ENCODE measurements at regions not wholly inside any gene's neighbourhood (a gene's known extent, or its start where the extent isn't known, plus 50 kb on each side); places are given as distances from the start of the nearest gene placed in this dataset.

GRCh38 chr5:87826507-87826906, 413.8 kb upstream of the CCNH start:
- peak overlapping the region in 1 of 2 experiments; percentile 50; a peak in 2 of 4 replicates for H3K27ac ChIP-seq (ENCODE audit: low read depth in 2 of 2, low read length in 1 of 2)
- no peak for DNase-seq
- no peaks in the 10 kb centered on the region for H3F3A ChIP-seq (replicated peaks; ENCODE audit: insufficient read depth)
- H3K9me2 ChIP-seq: no peaks in the 10 kb centered on the region
- H3K9ac ChIP-seq: no peak overlapping the region
- peaks cover 0 to 19% of the 10 kb centered on the region in 2 experiments; a peak in 1 of 4 replicates for H3K4me1 ChIP-seq (ENCODE audit: control insufficient read depth in 1 of 2, insufficient read depth in 2 of 2, low read depth in 1 of 2, low read length in 1 of 2)
- TF ChIP-seq MEF2A (IDR thresholded peaks at IDR 0.05; ENCODE audit: borderline replicate concordance, low read depth) (no peak), PBX3 (IDR thresholded peaks at IDR 0.05) (no peak), GATA2 (CRISPR knock-in tag; IDR thresholded peaks at IDR 0.05) (peak; percentile 43; the same call in 1 of the 2 replicates), TEAD4 (IDR thresholded peaks at IDR 0.05; ENCODE audit: borderline replicate concordance, insufficient read depth) (no peak), GABPA (IDR thresholded peaks at IDR 0.05; ENCODE audit: low read depth) (no peak), CHD2 (IDR thresholded peaks at IDR 0.05; ENCODE audit: low read length, partially characterized antibody) (no peak), MXI1 (IDR thresholded peaks at IDR 0.05; ENCODE audit: low read depth, low read length) (no peak), POLR2AphosphoS5 (IDR thresholded peaks at IDR 0.05; ENCODE audit: low read depth, low read length) (no peak)
- H3K9me3 ChIP-seq: no peaks in the 10 kb centered on the region
- H3K27me3 ChIP-seq (ENCODE audit: insufficient read depth): no peaks in the 10 kb centered on the region
- H4K20me1 ChIP-seq (ENCODE audit: insufficient read depth): no peaks in the 10 kb centered on the region
- POLR2A ChIA-PET: no interaction called here
- CTCF ChIA-PET: interaction anchor here (0.7 to 2.0 kb wide), 5 partner anchors 10 to 1005 kb away, joined by 3 to 12 read pairs (median 3); no protein-coding TSS in a partner anchor
- H3K79me2 ChIP-seq (ENCODE audit: insufficient read depth): no peaks in the 10 kb centered on the region
- H2AFZ ChIP-seq (ENCODE audit: low read depth): no peak overlapping the region
- 4% methylated on average over 3 of the region's 3 CpGs for WGBS (ENCODE audit: low lambda C conversion rate)
- no peaks in the 10 kb centered on the region for H3K36me3 ChIP-seq (replicated peaks in 1 of 2; ENCODE audit: control insufficient read depth in 1 of 2, insufficient read depth in 2 of 2, low read length in 1 of 2)
- H3K4me2 ChIP-seq: no peak overlapping the region
- H3K4me3 ChIP-seq (ENCODE audit: low read depth in 2 of 2, low read length in 1 of 2): no peak overlapping the region

GRCh38 chr5:87825583-87825982, 412.9 kb upstream of the CCNH start:
- H3K79me2 ChIP-seq (ENCODE audit: insufficient read depth): no peaks in the 10 kb centered on the region
- ChIA-PET CTCF (interaction anchor here (1.4 to 1.7 kb wide), 2 partner anchors 10 to 22 kb away, joined by 3 to 4 read pairs; no protein-coding TSS in a partner anchor), POLR2A (no interaction called here)
- no peaks in the 10 kb centered on the region for H3K27me3 ChIP-seq (ENCODE audit: insufficient read depth)
- H3K9me3 ChIP-seq: no peaks in the 10 kb centered on the region
- H3K4me3 ChIP-seq (ENCODE audit: low read depth in 2 of 2, low read length in 1 of 2): no peak overlapping the region
- H3K4me1 ChIP-seq (ENCODE audit: control insufficient read depth in 1 of 2, insufficient read depth in 2 of 2, low read depth in 1 of 2, low read length in 1 of 2): peaks cover 0 to 19% of the 10 kb centered on the region in 2 experiments; a peak in 1 of 4 replicates
- H3K9me2 ChIP-seq: no peaks in the 10 kb centered on the region
- peak overlapping the region in 1 of 2 experiments; percentile 40; a peak in 2 of 4 replicates for H3K27ac ChIP-seq (ENCODE audit: low read depth in 2 of 2, low read length in 1 of 2)
- no peak overlapping the region for H3K9ac ChIP-seq
- TF ChIP-seq USF1 (IDR thresholded peaks at IDR 0.05; ENCODE audit: borderline replicate concordance, low read depth): no peak
- TF ChIP-seq MXI1 (IDR thresholded peaks at IDR 0.05; ENCODE audit: low read depth, low read length): peak; percentile 47; the same call in 1 of the 2 replicates
- peak; percentile 9; the same call in 1 of the 2 replicates for TF ChIP-seq RCOR1 (IDR thresholded peaks at IDR 0.05; ENCODE audit: low read length)
- TF ChIP-seq PBX3 (IDR thresholded peaks at IDR 0.05): no peak
- peak in 1 of 2 experiments; percentile 64; a peak in 1 of 4 replicates for TF ChIP-seq EP300 (IDR thresholded peaks at IDR 0.05; ENCODE audit: borderline replicate concordance in 1 of 2, low read depth in 1 of 2, low read length in 1 of 2)
- no peak overlapping the region for H3K4me2 ChIP-seq
- H2AFZ ChIP-seq (ENCODE audit: low read depth): no peak overlapping the region
- no peaks in the 10 kb centered on the region for H3F3A ChIP-seq (replicated peaks; ENCODE audit: insufficient read depth)
- DNase-seq: peak; percentile 37
- no peaks in the 10 kb centered on the region for H4K20me1 ChIP-seq (ENCODE audit: insufficient read depth)
- 0% methylated on average over 1 of the region's 1 CpG for WGBS (ENCODE audit: low lambda C conversion rate)
- no peaks in the 10 kb centered on the region for H3K36me3 ChIP-seq (replicated peaks in 1 of 2; ENCODE audit: control insufficient read depth in 1 of 2, insufficient read depth in 2 of 2, low read length in 1 of 2)

All from SK-N-SH (cell line).